Retina (tissue), 1 donor: ENCODE measurements at regions not wholly inside any gene's neighbourhood (a gene's known extent, or its start where the extent isn't known, plus 50 kb on each side); places are given as distances from the start of the nearest gene placed in this dataset.

Experiments used
- DNase-seq: peaks from one replicate; pipeline ENCODE4 v3.0.0-alpha.2; 2016

DNA sequence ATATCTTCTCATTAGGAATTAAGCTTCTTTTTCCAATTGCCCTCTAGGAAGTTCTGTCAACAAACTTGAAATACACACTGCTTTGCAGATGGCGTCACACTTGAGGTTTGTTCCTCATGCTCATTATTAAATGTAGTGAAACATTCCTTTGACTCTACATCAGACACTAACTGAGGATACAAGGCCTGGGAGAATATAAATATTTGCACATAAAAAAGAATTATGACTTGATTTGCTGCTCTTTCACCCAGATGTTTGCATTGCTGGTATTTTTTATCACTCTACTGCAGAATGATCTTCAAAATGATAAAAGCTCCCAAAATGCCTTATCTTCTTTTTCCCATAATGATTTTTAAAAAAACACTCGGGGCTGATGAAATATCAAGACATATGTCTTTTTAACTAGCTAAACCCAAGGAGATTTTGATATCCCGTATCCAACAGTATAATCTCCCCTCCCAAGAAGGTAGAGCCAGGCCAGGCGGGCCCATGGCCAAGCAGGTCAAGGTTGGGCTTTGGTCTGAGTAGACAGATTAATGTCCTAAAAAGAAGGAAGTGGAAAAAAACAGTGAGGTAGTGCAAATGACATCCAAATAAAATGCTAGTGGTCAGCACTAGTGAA, 264.6 kb downstream of the HHIPL2 start:
- no peak for DNase-seq

DNA sequence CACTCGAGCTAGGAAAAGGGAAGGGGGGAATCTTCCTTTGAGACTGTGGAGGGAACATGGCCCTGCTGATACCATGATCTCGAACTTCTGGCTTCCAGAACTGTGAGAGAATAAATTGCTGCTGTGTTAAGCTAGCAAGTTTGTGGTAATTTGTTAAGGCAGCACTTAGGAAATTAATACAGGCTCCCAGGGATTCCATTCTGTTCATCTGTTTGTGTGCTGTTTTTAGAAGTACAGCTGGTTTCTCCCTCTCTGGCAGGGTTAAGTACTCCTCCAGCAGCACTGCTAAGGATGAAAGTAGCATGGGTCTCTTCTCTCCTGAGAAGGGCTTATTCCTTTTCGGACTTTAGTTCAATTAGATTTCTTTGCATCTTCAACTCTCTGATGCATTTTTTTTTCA, 268.3 kb downstream of the HHIPL2 start:
- DNase-seq = no peak

- no peak for DNase-seq
Measured at GRCh38 chr1:222278501-222278900, 269.4 kb downstream of the HHIPL2 start.

GRCh38 chr1:222275729-222276465, 272.0 kb downstream of the HHIPL2 start:
- DNase-seq = no peak

- DNase-seq = no peak
Measured at GRCh38 chr1:222275001-222275728, 272.7 kb downstream of the HHIPL2 start.

GRCh38 chr1:222266223-222267196, 281.4 kb downstream of the HHIPL2 start:
- peak; percentile 61 for DNase-seq

DNA sequence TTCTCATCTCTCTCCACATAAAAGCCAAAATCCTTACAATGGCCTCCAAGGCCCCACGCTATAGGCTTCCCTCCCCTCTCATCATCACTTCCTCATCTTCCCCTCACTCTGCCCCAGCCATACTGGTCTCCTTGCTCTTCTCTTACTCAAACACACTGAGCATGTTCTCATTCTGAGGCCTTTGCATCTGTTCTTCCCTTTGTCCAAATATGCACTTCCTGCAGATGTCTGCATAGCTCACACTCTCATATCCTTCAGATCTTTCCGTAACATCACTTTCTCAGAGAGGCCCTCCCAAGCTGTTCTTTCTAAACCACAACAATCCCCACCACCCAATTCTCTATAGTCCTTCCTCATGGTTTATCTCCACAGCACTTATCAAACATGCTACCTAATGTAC, 284.1 kb downstream of the HHIPL2 start:
- no peak for DNase-seq

- DNase-seq = no peak
Measured at GRCh38 chr1:222257027-222257426, 290.9 kb downstream of the HHIPL2 start.

DNA sequence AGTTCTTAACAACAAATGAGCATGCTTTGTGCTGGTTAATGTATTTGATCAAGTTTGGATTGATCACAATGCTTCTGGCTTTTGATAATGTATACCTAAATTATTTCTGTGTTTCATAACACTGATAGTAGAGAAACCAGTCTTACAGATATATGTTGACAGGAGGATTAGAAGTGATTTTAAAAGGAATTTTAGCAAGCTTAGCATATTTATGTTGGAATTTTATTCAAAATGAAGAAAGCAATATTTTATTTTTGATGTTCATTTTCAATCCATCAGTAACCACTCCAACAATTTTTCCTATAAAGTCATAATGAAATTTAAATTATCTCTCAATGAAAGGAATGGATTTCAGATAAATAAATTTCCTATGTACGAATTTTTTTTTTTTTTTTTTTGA, 291.8 kb downstream of the HHIPL2 start:
- no peak for DNase-seq

DNA sequence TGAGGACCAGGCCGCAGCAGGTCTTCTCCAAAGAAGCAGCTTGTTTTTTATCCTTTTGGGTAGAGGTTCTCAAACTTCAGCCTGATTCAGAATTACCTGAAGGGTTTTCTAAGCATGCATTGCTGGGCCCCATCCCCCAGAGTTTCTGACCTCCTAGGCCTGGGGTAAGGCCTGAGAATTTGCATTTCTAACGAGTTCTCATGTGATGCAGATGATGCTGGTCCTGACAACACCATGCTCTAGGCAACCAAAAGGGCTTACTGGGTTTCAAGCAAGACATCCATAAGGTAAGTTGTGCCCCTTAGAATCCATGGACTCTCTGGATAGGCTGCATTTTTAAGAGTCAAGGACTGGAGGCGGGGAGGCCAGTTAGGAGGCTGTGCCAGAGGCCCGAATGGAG, 295.1 kb downstream of the HHIPL2 start:
- no peak for DNase-seq

DNA sequence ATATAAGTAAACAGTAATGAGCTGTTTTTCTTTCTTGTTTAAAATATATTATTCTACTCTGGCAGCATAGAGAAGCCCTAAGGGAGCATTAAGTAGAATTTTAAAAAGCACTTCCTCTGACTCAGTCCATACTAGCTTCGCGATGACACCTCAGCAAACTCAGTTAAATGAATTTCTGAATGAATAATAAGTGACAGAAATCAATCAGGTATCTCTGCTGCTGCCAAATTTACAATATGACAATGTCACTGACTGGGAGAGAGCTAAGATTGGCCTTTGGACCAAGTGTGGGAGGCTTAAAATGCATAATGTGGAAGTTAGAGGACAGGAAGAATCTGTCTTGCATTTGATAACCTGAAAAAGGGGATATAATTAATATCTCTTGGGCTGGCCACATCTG, 296.1 kb downstream of the HHIPL2 start:
- DNase-seq = no peak

GRCh38 chr1:222250376-222250775, 297.5 kb downstream of the HHIPL2 start:
- no peak for DNase-seq

DNA sequence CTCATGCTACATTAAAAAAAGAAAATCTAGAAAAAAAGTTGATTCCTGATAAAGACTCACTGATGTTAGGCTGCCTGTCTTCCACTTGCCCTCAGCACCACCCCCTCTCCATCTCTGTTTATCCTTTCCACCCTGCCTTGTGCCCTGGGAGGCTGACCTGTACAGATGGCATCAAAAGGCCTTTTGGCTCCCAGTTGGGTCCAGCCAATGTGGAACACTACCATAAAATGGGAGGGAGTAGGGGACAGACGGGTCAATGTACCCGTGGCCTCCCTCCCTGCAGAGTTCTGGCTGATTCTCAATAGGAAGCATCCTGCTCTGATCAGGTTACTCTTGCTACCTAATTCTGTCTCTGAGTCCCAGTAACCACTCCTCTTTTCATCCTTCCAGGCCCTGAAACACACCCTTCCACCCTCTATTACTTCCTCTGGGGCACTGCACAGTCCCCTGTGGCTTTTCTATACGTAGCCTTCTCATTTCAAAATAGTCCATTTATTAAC, 300.0 kb downstream of the HHIPL2 start:
- DNase-seq = no peak

GRCh38 chr1:222247081-222247480, 300.8 kb downstream of the HHIPL2 start:
- no peak for DNase-seq

GRCh38 chr1:222243902-222244301, 304.0 kb downstream of the HHIPL2 start:
- no peak for DNase-seq

DNA sequence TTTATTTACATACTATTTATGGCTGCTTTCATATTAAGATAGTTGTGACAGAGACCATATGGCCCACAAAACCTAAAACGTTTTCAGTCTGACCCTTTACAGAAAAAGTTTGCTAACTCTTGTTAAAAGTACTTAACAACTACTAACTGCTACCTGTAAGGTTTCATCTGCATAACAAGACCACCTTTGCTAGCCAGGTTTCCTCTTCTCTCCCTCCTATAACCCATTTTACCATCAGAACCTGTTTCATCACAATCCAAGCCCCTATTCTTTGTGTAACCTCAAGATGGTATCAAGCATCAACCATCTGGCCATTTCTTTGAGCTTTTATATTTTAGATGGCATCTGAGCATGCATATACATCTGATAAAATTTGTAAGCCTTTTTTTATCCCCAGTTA, 305.4 kb downstream of the HHIPL2 start:
- DNase-seq = no peak

- no peak for DNase-seq
Measured at GRCh38 chr1:222241410-222241809, 306.5 kb downstream of the HHIPL2 start.

GRCh38 chr1:222240536-222241181, 307.2 kb downstream of the HHIPL2 start:
- no peak for DNase-seq

GRCh38 chr1:222239130-222239529, 308.8 kb downstream of the HHIPL2 start:
- DNase-seq = no peak

DNA sequence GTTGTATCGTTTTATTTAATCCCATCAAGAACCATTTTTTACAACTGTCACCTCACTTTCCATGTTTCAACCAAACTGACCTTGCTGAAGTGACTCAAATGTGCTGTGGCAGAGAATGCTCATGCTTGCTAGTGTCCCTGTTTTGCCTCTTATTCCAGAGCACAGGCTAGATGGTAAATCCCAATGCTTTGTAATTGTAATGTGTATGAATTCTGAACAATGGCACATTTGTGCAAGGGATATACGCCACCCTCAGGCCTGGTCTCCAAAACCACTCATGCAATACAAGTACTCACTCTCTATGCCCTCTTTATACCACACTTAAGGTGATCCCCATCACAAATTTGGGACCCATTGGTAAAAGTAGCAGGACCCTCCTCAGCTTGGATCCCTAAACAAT, 313.6 kb downstream of the HHIPL2 start:
- no peak for DNase-seq

GRCh38 chr1:222233444-222234158, 314.3 kb downstream of the HHIPL2 start:
- DNase-seq = no peak
